ENCODE measurements at regions not wholly inside any gene's neighbourhood (a gene's known extent, or its start where the extent isn't known, plus 50 kb on each side); places are given as distances from the start of the nearest gene placed in this dataset.

DNA sequence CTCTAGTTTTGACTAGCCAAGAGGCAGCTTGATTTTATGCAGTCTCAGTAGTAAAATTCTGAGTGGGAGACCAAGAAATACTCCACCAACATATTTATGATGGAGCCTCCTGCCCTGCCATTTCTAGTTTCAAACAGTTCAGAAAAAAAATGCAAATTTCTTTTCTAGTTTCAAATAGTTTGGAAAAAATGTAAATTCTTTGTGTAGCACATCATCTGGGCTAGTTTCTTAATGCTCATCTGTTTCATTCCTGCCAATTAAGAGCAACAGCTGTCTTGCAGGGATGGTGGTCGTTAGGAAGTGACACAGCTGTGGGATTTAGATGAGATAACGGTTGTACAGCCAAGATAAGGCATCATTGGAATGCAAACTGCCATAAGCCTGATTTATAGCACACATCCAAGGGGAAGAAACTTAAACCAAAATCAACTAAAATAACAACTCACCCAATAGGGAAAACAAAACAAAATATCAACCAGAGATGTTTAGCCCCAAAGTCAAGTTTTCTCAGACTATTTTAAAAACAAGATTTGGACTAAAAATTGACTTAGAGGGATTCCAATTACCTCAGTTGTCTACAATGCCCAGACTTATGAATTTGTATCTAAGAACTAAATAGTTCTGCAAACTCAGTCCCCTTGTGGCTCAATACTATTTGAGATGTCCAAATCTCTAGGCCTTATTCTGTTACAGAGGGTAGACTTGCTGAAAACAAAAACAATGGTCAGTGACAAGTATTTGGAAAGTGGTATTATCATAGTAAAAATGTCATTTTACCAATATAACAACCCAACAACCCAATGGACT, 291.3 kb upstream of the ATP2B1 start:
- POLR2A ChIA-PET, result no interaction called here
- CTCF ChIA-PET, result no interaction called here
- TF ChIP-seq CTCF (IDR thresholded peaks at IDR 0.05), result no peak
- ATAC-seq (ENCODE audit: low read depth) (no peak), DNase-seq (no peak)
- Mint-ChIP-seq H3K4me3 (no peak overlapping the region), H3K27ac (no peak overlapping the region), H3K9me3 (peaks cover 5% of the 10 kb centered on the region), H3K4me1 (peaks cover 22% of the 10 kb centered on the region), H3K27me3 (no peaks in the 10 kb centered on the region), H3K36me3 (ENCODE audit: low read depth) (no peaks in the 10 kb centered on the region)
- intact Hi-C loops (cut with micrococcal nuclease), result loop anchor here (5.0 kb wide), 1 partner anchor 38 kb away; no protein-coding TSS in a partner anchor

DNA sequence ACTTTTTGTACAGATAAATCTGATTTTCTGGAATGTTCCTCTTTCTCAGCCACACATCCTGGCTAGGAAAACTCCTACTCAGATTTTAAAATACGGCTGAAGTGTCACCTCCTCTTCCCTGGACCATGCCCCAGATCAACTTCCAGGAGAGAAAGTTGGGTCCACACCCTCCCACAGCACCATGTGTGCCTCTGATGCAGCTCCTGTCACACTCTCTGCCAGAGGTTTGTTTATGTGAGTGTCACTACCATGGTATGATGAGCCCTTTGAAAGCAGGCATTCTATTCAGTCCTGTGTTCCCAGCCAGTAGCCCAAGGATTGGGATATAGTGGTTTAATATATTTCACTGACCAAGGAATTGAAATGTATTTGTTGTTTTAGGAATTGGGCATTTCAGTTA, 287.2 kb upstream of the ATP2B1 start:
- H3K27ac Mint-ChIP-seq, result no peak overlapping the region
- H3K27me3 Mint-ChIP-seq, result no peaks in the 10 kb centered on the region
- POLR2A ChIA-PET, result no interaction called here
- TF ChIP-seq CTCF (IDR thresholded peaks at IDR 0.05), result no peak
- intact Hi-C loops (cut with micrococcal nuclease), result no loop called here
- CTCF ChIA-PET, result no interaction called here
- H3K36me3 Mint-ChIP-seq (ENCODE audit: low read depth), result no peaks in the 10 kb centered on the region
- peaks cover 30% of the 10 kb centered on the region for H3K4me1 Mint-ChIP-seq
- no peaks in the 10 kb centered on the region for H3K9me3 Mint-ChIP-seq
- no peak for ATAC-seq (ENCODE audit: low read depth)
- no peak for DNase-seq
- H3K4me3 Mint-ChIP-seq, result no peak overlapping the region

DNA sequence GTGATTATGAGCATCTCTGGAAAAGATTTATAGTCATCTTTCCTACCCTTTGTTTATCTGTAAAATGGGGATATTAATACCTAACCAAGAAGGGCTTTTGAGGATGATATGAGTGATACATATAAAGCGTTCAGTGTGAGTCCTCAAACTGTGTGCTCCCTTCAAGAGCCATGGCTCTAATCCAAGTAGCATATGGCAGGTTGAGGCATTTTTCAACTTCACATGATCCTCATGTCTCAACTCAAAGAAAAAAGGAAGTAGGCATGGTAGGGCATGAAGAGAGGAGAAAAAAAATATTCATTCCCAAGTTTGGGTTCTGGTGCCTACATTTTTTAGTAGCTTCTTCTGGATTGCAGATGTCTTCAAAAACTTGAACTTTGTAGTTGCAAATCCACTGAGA, 286.3 kb upstream of the ATP2B1 start:
- no peak overlapping the region for H3K4me3 Mint-ChIP-seq
- ATAC-seq (ENCODE audit: low read depth), result no peak

DNA sequence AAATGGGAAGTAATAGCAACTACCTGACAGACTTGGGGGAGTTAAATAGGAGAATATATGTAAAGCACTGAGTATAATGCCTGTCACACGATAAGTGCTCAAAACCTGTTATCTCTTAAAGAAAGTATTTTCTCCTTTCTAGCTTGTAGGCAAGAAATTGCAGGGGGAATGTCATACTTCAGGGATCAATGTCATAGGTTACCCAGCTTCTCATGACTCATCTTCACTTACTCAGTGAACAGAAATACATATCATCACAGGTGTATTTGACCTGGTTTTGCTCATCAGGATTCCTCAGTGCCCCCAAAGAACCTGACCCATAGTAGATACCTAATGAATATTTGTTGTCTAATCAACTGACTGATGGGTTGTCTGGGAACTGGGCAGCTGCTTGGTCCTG, 285.0 kb upstream of the ATP2B1 start:
- no peak for DNase-seq
- no peaks in the 10 kb centered on the region for H3K9me3 Mint-ChIP-seq
- TF ChIP-seq CTCF (IDR thresholded peaks at IDR 0.05), result no peak
- CTCF ChIA-PET, result no interaction called here
- H3K27ac Mint-ChIP-seq, result no peak overlapping the region
- intact Hi-C loops (cut with micrococcal nuclease), result loop anchor here (2.0 kb wide), 1 partner anchor 17 kb away; no protein-coding TSS in a partner anchor
- no peaks in the 10 kb centered on the region for H3K27me3 Mint-ChIP-seq
- ATAC-seq (ENCODE audit: low read depth), result no peak
- POLR2A ChIA-PET, result no interaction called here
- H3K4me3 Mint-ChIP-seq, result no peak overlapping the region
- peaks cover 32% of the 10 kb centered on the region for H3K4me1 Mint-ChIP-seq
- H3K36me3 Mint-ChIP-seq (ENCODE audit: low read depth), result no peaks in the 10 kb centered on the region

More for the DNA sequence above, 286.3 kb upstream of the ATP2B1 start:
- Mint-ChIP-seq H3K9me3 (no peaks in the 10 kb centered on the region), H3K27me3 (no peaks in the 10 kb centered on the region), H3K27ac (no peak overlapping the region), H3K36me3 (ENCODE audit: low read depth) (no peaks in the 10 kb centered on the region), H3K4me1 (peaks cover 32% of the 10 kb centered on the region)
- intact Hi-C loops (cut with micrococcal nuclease), result no loop called here
- no peak for DNase-seq
- ChIA-PET POLR2A (interaction anchor here (0.7 kb wide), 1 partner anchor 100 kb away, joined by 3 read pairs; no protein-coding TSS in a partner anchor), CTCF (no interaction called here)
- TF ChIP-seq CTCF (IDR thresholded peaks at IDR 0.05), result no peak

DNA sequence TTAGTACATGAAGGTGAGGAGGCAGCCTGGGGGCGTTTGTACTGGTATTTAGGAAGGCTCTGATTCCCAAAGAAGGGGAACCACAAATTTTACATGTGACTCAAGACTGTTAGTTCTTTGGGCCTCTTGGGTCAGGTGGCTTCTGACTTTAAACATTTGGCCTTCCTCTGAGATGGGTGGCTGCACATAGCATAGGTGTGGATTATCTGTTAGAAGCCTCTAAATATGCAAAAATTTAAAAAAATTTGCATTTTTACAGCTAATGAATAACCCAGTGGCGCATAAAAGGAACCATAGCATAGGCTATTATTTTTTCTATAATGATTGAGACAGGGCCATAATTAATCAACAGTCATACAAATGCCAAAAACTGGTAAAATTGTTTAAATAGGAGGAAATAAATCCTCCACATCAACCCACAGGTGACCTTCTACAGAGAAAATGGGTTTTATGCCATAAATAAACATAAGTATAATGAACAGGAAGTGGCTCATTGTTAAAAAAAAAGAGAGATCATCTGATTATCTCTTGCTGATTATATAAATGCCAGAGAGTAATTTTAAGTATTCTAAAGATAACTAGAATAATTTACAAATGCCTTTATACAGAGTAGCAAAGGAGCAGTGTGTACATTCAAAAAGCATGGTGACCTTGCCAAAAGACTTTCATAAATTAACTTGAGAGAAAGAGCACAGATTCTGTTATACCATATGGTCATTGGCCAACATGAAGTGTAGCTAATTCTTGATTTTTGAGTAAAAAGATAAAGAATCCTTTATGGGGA, 284.2 kb upstream of the ATP2B1 start:
- Mint-ChIP-seq H3K27me3 (no peaks in the 10 kb centered on the region), H3K4me1 (peaks cover 32% of the 10 kb centered on the region), H3K36me3 (ENCODE audit: low read depth) (no peaks in the 10 kb centered on the region), H3K4me3 (no peak overlapping the region), H3K27ac (no peak overlapping the region), H3K9me3 (no peaks in the 10 kb centered on the region)
- no peak for DNase-seq
- ChIA-PET CTCF (no interaction called here), POLR2A (interaction anchor here (1.0 to 1.7 kb wide), 4 partner anchors 10 to 284 kb away, joined by 3 to 5 read pairs (median 4); partner anchors contain the start of gene ATP2B1)
- intact Hi-C loops (cut with micrococcal nuclease), result loop anchor here (2.0 kb wide), 1 partner anchor 16 kb away; no protein-coding TSS in a partner anchor
- no peak for TF ChIP-seq CTCF (IDR thresholded peaks at IDR 0.05)
- ATAC-seq (ENCODE audit: low read depth), result no peak

All from activated B cell treated with CpG ODN at 0.5 μM for 24 hours (primary cell).